ENCODE measurements at regions not wholly inside any gene's neighbourhood (a gene's known extent, or its start where the extent isn't known, plus 50 kb on each side); places are given as distances from the start of the nearest gene placed in this dataset.
A peak's percentile ranks its signal among the peaks of the same experiment; 100 is the strongest.

- no peak for DNase-seq
Measured at GRCh38 chr1:4146614-4147013, 246.5 kb upstream of the C1orf174 start.

- no peak for DNase-seq
Measured at GRCh38 chr1:4147509-4147908, 247.4 kb upstream of the C1orf174 start.

- no peak for DNase-seq
Measured at GRCh38 chr1:4149281-4149680, 249.2 kb upstream of the C1orf174 start.

- no peak for DNase-seq
Measured at GRCh38 chr1:4149831-4150230, 249.8 kb upstream of the C1orf174 start.

- DNase-seq: no peak
Measured at GRCh38 chr1:4150262-4150661, 250.2 kb upstream of the C1orf174 start.

GRCh38 chr1:4152266-4152665 lies 252.2 kb upstream of the C1orf174 start:
- no peak for DNase-seq

GRCh38 chr1:4153571-4153970 lies 253.5 kb upstream of the C1orf174 start:
- no peak for DNase-seq

GRCh38 chr1:4156241-4156973 lies 256.3 kb upstream of the C1orf174 start:
- no peak for DNase-seq

- DNase-seq: no peak
Measured at GRCh38 chr1:4160181-4160580, 260.1 kb upstream of the C1orf174 start.

- DNase-seq: no peak
Measured at GRCh38 chr1:4161366-4162006, 261.4 kb upstream of the C1orf174 start.

- no peak for DNase-seq
Measured at GRCh38 chr1:4164965-4165364, 264.9 kb upstream of the C1orf174 start.

- DNase-seq: no peak
Measured at GRCh38 chr1:4165686-4166300, 265.7 kb upstream of the C1orf174 start.

- no peak for DNase-seq
Measured at GRCh38 chr1:4166713-4167112, 266.6 kb upstream of the C1orf174 start.

GRCh38 chr1:4169991-4170390 lies 269.9 kb upstream of the C1orf174 start:
- DNase-seq: no peak

- no peak for DNase-seq
Measured at GRCh38 chr1:4170548-4171340, 270.7 kb upstream of the C1orf174 start.

- DNase-seq: no peak
Measured at GRCh38 chr1:4171480-4172450, 271.7 kb upstream of the C1orf174 start.

GRCh38 chr1:4172644-4173599 lies 272.9 kb upstream of the C1orf174 start:
- DNase-seq: peak; percentile 1

- no peak for DNase-seq
Measured at GRCh38 chr1:4173731-4174130, 273.7 kb upstream of the C1orf174 start.

GRCh38 chr1:4174291-4175200 lies 274.5 kb upstream of the C1orf174 start:
- DNase-seq: no peak
